Activated CD4-positive, alpha-beta T cell treated with anti-CD3 and anti-CD28 coated beads, Interleukin-2, amount 50 U/mL, for 24 hours (primary cell): ENCODE measurements at regions not wholly inside any gene's neighbourhood (a gene's known extent, or its start where the extent isn't known, plus 50 kb on each side); places are given as distances from the start of the nearest gene placed in this dataset.

Source experiments
- DNase-seq, 2 donors: peaks; one replicate each; pipeline ENCODE4 v3.0.0-alpha.2; 2020; ENCODE audit warnings: low read depth in 1 of 2, low spot score in 1 of 2

DNA sequence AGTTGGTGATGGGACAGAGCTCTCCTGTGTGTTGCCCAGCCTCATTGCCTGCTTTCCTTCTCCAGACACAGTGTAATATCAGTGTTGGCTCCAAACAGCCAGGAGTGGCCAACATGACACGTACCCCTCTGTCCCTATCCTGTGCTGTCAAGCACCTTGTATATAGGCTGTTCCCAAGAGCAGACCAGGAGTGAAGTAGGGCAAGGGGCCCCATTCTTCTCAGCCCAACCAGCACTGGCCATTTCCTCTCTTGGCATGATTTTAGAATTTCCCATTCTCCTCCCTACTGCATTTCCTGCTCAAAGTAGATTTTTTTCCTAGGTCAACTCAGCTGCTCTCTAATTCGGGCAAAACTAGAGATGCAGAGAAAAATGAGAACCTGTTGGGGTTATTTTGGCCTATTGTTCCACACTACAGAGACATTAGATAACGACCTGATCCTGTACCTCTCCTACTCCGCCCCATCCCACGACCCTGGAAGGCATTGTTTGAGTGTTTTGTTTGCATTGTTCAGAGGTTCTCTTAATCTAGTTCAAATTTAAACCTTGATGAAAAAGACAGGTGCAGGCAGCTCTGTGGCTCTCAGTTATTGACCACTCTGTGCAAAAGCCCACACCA, 95.6 kb downstream of the RASSF10 start:
- no peak for DNase-seq

DNA sequence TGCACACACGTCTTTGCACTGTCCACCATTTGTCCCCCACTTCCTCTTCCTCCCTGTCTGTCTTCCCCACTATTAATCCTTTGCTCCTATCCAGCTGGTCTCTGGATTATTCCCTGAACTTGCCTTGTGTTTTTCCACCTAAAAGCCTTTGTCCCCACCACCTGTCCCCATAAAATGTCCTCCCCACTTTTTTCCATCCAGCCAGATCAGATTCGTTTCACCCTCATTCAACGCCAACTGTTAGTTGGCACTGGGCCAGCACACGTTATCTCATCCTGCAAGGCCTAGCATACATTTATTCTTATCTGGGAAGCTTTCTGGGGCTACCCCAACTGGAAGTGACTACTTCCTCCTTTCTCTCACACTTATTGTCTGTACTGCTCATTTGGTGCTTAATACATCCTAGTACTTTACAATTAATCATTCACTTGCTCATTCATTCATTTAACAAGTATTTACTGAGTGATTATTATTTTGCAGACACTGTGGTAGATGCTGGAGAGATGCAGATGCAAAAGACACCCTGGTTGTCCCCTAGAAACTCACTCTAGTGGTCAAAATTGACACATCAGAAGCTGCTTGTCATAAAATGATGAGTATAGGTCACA, 96.2 kb downstream of the RASSF10 start:
- no peak for DNase-seq

DNA sequence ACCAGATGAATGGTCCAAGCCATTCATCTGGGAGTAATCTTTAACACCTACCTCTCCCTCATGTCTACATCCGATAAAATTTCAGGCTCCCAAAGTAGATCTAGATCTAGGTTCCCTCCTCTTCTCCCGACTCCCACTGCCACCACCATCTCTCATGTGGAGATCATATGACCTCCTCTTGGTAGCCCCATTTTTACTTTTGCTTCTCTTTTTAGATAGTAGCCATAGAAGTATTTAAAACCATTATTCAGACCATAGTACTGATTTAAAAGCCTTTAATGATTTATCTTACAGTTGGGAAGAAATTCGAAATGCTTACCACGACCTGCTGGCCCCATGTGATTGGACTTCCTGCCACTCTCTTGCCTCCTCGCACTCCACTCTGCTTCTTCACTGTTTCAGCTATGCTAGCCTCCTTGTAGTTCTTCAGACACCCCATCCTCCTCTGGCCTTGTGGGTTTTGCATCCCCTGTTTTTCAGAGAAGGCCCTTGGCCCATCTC, 98.5 kb downstream of the RASSF10 start:
- DNase-seq: no peak

DNA sequence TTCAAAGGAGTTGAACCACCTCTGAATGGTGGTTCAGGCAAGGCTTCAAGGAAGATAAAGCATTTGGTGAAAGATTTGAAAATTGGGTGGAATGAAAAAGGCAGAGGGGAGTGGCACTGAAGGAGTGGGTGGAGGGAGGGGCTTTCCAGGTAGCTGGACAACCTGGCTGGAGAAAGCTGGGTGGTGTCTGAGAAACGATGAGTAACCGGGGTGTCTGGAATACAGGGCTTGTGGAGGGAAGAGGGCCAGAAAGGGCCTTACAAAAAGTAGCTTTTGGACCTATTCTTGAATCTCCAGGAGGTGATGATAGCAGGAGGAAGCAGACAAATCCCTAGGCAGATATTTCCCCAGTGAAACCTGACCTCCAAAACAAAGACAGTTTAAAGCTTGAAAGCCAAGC, 99.3 kb downstream of the RASSF10 start:
- no peak for DNase-seq

DNA sequence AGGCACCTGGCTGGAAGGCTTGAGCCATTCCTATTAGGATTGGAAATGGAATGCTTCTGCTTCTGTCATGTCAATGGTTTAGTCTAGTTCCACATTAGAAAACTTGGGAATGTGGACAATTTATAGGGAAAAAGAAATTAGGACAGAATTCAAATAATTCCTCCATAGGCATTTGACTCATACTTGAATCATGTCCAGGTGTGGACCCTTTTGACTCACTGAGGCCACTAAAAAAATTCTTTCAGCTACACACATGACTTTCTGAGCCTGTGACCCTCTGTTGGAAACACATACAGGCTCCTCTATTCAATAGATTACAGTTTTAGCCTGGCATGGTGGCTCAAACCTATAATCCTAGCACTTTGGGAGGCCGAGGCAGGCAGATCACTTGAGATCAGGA, 100.5 kb downstream of the RASSF10 start:
- DNase-seq: no peak

DNA sequence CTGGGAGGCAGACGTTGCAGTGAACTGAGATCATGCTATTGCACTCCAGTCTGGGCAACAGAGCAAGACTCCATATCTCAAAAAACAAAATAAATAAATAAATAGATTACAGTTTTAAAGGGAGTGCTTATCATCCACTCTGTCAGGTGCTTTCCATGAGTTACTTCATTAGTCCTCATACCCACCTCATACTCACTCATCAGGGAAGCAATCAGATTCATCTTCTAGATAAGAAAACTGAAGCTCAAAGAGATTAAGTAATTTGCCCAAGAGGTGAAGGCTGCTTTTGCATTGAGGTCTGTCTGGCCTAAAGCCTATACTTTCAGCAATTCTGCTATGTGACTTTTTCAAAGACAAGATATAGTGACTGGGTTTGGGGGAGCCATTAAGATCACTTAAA, 101.0 kb downstream of the RASSF10 start:
- no peak for DNase-seq

DNA sequence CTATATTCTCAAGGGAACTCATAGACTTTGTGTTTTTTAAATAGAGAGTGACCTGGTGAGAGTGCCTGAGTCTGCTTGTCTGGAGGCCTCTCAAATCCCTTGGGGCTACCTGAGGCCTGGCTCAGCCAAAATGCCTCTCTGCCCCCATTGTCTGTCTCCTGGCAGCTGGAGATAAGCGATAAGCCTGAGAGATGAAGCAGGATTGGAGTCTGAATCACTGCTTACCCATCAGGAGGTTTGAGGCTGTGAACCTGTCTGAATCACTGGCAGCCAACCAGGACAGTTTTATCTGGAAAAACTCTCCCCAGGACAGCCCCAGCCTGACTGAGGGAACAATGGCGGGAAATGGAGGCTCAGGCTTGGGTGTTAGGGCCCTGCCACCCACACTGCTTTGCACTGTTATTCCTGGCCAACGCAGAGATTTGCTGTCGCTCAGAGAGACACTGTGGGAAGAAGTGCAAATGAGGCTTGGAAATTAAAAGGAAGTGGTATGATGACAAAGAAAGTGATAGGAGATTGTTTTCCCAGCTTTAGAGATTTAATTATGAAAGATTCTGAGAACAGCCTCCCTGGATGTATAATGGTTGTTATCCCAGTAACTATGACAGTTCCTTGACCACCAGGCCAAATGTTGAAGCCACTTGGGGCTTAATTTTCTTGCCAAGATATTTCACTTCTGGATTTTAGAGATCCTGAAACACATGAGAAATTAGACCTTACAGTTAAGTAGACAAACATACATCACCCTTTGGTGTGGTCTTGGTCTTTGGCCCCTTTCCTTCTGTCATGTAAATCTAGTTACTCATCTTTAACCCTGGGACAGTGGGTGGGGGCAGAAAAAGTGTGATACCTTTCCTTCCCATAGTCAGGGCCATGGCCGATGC, 102.1 kb downstream of the RASSF10 start:
- DNase-seq: no peak

DNA sequence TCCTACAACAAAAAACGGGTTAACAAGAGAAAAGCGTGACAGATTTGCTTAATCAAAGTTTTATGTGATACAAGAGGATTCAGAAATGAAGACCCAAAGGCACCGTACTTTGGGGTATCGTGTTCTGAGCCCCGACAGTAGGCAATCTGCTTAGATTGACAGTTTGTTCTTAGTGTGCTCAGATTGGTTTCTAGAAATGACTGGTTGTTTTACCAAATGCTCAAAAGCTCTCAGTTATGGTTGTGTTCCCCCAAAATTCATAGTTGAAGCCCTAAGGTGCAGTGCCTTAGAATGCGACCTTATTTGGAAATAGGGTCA, 102.7 kb downstream of the RASSF10 start:
- DNase-seq: no peak

DNA sequence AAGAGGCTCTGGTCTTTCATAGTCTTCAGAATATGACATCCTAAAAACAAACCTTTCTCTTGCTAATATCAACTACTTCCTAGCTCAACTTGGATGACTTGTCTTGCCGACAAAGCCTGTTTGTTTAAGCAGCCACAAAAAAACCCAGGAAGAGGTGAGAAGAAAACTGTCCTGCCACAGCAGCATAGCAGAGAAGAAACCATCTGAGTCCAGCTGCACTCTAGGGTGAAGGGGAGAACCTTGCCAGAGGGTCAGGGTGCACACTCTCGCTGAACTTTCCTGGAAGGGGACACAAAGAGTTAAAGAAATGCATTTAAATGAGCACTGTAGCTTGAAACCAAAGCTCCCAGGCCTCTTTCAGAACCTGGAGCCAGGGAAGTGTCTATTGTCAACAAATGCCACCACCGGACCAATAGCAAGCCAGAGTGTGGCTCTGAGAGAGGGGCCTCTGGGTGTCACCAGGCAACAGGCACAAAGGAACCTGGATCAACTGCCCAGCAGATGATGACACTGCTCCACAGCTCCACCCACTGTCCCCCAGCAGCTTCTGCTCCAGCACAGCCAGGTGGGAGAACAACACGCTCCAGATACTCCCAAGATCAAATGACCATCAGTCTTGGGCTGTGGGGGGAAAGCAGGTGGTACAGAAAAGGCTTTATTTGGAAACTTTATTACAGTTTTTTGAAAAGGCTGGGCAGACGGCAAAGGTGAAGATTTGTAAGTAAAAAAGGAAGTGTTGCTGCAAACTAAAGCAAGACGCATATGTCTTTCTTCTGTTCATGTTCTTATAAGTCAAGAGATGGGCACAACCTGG, 105.7 kb downstream of the RASSF10 start:
- DNase-seq: no peak

DNA sequence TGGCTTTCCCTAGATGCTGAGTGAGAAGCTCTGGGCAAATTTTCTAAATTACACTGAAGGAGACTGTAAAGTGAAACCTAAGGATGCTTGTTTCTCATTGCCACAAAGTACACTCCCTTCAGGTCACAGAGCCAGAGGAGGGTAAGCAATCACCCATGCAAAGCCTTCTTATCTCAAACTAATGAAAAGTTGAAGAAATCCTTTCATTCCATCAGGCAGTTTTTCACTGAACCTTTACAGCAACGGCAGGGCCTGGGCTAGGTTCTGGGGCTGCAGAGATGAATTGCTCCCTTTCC, 106.2 kb downstream of the RASSF10 start:
- DNase-seq: no peak

DNA sequence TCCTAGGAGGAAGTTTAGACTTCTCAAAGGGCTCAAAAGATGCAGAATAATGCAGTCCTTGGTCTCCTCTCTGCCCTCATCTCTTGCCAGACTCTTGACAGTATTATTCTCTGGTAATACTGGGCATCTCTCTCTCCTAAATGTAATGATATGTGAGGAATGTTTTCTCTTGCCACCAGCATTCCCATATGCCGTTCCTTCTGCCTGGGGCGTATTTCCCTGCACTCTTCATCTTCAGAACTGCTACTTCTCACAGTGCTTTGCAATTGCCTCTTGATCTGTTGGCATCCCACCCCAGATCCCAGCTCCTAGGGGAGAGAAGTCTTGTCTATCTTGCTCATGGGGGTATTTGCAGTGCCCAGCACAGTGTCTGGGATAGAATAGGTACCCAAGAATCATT, 107.4 kb downstream of the RASSF10 start:
- DNase-seq: no peak

DNA sequence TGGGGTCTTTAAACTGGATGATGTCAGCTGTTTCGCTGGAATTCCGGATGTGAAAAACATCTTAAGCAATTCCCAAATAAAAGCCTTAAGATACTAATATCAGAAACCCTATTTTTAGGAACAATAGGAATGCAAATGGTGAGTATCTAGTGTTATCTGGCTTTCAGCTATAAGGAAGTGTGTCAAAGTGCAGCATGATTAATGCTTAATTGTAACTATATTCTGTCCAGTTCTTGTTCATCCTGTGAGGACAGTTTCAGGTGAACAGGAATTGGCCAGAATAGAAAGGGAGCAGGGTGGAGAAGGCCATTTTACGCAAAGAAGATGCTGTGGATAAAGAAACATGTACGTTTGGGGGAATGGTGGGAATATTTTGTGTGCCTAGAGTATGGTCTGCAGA, 108.2 kb downstream of the RASSF10 start:
- no peak for DNase-seq

DNA sequence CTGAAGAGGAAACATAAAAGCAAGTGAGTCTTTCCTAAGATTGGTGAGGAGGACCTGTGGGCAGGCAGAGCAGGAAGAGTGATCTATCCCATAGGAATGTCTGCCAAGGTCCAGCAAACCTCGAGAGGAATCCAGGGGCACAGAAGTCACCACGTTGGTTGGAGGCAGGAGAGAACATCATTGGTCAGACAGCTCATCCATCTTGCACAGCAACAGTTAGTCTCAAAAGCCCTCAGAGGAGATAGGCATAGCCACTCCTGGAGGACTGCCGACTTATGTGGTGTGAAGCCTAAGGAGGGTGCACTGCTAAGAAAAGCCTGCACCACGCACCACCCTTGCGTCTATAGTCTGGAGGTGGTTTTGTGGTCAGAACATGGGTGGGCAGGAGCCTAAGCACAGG, 109.1 kb downstream of the RASSF10 start:
- no peak for DNase-seq

DNA sequence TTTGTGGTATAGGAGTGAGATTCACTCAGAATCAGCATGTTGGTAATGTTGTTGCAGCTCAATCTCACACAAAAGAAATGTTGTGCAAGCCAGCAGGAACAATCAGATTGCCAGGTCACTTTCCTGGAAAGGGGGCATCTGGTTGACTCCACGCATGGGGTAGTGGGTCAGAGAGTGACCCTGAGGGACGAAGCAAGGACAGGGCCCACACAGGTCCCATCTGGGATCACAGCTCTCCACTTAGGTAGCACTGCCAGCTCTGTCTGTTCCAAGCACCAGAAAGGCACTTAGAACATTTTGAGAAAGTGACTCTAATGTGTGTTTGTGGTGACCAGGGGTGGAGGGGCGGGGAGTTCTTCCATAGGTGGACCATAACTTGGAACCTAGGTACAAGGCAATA, 109.5 kb downstream of the RASSF10 start:
- DNase-seq: no peak

DNA sequence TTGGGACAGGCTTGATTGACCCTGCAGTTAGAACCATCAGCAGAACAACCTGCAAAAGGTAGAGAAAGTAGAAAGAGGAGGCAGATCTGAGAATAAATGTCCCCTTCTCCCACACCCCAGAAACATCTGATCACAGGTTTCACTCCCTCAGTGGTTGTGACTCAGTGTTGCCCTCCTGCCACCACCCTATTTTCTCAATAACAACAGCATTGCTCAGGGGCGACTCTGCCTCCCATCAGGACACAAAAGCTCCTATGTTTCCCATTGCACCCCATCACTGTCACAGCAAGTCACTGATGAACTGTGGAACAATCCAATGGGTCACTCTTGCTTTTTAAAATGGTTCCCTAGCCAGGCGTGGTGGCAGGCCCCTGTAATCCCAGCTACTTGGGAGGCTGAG, 110.2 kb downstream of the RASSF10 start:
- DNase-seq: no peak

DNA sequence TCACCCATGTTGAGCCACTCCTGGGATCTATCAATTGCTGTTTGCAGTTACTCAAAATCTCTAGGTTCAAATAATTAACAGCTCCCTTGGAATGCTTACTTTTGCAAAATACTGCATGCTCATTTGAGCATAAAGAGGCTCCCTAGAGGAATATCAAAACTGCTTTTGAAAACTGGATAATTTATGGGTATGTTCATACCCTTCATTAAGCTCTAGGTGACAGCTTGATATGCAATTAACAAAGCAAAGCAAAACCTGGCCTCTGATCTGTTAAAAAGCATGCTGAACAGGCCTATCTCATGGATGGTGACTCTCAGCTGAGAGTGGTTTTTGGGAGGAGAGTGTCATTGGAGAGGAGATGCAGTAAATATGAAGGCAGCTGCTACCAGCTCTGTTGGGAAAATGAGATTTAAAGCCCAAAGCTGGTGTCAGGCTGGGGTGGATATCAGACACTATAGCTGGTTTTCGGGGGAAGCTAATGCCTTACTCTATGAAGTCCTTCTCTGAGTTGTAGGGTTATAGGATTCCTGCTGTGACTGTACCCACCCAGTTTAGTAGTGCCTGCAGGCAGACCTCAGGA, 110.9 kb downstream of the RASSF10 start:
- no peak for DNase-seq

DNA sequence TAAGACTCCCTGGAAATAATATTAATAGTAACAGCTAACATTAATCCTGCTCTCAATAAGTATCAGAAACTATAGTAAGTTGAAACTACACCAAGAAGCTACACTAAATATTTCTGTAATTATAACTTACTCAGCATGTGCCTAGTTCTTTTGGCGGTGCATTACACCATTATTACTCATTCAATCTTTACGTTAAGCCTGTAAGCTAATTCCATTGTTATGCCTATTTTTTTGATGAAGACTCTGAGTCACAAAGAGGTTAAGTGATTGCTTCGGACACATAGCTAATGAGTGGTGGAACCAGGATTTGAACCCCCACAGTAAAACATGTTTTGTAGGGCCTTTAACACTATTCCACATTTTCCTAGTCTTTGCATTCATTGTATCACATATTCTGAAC, 111.6 kb downstream of the RASSF10 start:
- DNase-seq: no peak

DNA sequence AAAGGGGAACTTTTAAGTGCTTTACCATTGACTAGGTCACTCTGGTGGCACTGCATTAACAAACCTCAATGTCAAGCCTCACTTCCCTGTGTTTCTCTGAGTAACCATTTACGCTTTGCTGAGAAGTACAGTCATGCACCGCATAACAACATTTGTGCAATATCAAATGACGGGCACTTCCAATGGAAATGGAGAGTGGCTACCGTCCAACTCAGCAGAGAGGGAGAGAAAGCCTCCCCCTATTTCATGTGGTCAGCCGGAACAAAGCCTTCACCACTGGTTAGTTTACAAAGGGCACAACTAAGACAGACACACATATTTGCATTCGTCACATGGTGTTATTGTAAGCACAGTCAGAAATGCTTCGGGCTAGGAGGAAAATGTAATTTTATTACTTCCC, 117.3 kb downstream of the RASSF10 start:
- no peak for DNase-seq

DNA sequence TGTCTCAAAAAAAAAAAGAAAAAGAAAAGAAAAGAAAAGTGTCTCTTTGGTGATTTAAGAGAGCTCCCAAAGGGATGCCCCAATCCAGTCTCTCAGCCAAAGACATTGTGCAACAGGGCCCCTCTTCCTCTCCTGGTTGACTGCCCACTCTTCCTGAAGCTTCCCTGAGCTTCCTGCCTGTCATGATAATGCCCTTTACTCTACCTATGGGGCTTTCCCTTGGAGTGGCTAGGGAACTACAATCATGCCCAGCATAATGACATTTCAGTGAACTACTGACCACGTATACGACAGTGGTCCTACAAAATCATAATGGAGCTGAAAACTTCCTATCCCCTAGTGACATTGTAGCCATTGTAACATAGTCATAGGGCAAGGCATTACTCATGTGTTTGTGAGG, 118.0 kb downstream of the RASSF10 start:
- no peak for DNase-seq

DNA sequence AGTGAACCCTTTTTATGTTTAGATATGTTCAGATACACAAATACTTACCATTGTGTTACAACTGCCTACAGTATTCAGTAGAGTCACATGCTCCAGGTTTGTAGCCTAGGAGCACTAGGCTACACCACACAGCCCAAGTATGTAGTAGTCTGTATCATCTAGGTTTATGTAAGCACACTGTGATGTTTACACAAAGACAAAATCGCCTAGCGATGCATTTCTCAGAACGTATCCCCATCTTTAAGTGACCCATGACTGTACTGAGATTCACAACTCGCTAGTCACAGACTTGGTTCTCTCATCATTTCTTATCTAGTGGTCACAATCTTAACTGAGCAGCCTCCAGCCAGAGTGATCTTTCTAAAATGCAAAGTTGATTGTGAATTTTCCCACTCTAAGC, 119.2 kb downstream of the RASSF10 start:
- no peak for DNase-seq

DNA sequence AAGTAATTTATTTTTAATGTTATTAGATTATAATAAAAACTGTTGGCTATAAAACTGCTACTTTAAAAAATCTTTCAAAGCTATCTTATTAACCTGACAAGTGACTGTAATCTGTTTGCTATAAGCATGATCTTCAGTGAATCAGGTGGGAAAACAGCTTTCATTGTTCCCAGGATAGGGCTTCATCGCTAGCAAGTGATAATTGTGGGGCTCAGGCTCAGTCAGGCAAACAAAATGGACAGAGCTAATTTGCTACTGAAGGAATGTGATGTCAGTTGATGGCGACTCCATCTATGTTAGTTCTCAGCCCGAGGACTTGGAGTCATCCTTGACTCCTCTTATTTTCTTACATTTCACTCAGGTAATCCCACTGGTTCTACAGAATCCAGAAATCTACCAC, 125.0 kb downstream of the RASSF10 start:
- no peak for DNase-seq
